ENCODE measurements at regions not wholly inside any gene's neighbourhood (a gene's known extent, or its start where the extent isn't known, plus 50 kb on each side); places are given as distances from the start of the nearest gene placed in this dataset.

DNA sequence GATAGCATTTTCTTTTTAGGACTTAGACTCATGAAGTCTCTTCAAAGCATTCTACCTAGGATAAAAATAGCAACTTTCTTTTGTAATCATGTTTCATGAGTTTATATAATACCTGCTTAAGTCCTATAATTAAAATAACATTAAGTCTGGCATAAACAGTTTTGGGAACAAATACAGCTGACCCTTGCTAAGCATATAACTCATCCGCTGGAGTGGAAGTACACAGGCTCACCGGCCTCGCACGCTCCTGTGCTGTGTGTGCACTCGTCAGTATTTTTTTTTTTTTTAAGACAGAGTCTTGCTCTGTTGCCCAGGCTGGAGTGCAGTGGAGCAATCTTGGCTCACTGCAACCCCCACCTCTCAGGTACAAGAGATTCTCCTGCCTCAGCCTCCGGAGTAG lies 221.8 kb downstream of the ADAMTS15 start:
- TF ChIP-seq, protein P1, sequence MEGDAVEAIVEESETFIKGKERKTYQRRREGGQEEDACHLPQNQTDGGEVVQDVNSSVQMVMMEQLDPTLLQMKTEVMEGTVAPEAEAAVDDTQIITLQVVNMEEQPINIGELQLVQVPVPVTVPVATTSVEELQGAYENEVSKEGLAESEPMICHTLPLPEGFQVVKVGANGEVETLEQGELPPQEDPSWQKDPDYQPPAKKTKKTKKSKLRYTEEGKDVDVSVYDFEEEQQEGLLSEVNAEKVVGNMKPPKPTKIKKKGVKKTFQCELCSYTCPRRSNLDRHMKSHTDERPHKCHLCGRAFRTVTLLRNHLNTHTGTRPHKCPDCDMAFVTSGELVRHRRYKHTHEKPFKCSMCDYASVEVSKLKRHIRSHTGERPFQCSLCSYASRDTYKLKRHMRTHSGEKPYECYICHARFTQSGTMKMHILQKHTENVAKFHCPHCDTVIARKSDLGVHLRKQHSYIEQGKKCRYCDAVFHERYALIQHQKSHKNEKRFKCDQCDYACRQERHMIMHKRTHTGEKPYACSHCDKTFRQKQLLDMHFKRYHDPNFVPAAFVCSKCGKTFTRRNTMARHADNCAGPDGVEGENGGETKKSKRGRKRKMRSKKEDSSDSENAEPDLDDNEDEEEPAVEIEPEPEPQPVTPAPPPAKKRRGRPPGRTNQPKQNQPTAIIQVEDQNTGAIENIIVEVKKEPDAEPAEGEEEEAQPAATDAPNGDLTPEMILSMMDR (IDR thresholded peaks at IDR 0.05 in 4 of 5, conservative IDR thresholded peaks at IDR 0.05 in 1 of 5): no peak
- no peak for TF ChIP-seq POLR2A (IDR thresholded peaks at IDR 0.05)

All from gastrocnemius medialis (tissue), 4 donors.